Esophagus (tissue), 2 donors: ENCODE measurements at regions not wholly inside any gene's neighbourhood (a gene's known extent, or its start where the extent isn't known, plus 50 kb on each side); places are given as distances from the start of the nearest gene placed in this dataset.

Source experiments
- H3K27ac ChIP-seq, 2 donors: one replicate each; pipeline ENCODE4 v1.5.1; 2013; ENCODE audit warnings: low read depth in 2 of 2, mild to moderate bottlenecking in 2 of 2, inconsistent platforms in 1 of 2, low read length in 1 of 2, moderate library complexity in 1 of 2
- H3K27me3 ChIP-seq, 2 donors: one replicate each; pipeline ENCODE4 v1.6.1; 2013; ENCODE audit warnings: low read length in 2 of 2, control low read depth in 1 of 2, mild to moderate bottlenecking in 1 of 2; ENCODE audit not compliant: insufficient read depth in 2 of 2, control insufficient read depth in 1 of 2
- H3K36me3 ChIP-seq, 2 donors: one replicate each; pipeline ENCODE4 v1.6.1; 2013; ENCODE audit warnings: low read length in 1 of 2; ENCODE audit not compliant: control insufficient read depth in 2 of 2, insufficient read depth in 2 of 2
- H3K4me1 ChIP-seq, 2 donors: one replicate each; pipeline ENCODE4 v1.6.1; 2013; ENCODE audit warnings: low read length in 1 of 2; ENCODE audit not compliant: control insufficient read depth in 2 of 2, insufficient read depth in 2 of 2
- H3K4me3 ChIP-seq, 2 donors: one replicate each; pipeline ENCODE4 v1.5.1; 2013; ENCODE audit warnings: low read length in 2 of 2, mild to moderate bottlenecking in 2 of 2, low read depth in 1 of 2, moderate library complexity in 1 of 2
- H3K9me3 ChIP-seq, 2 donors: one replicate each; pipeline ENCODE4 v1.6.1; 2013; ENCODE audit warnings: mild to moderate bottlenecking in 2 of 2, low read depth in 1 of 2, low read length in 1 of 2, moderate library complexity in 1 of 2; ENCODE audit not compliant: control insufficient read depth in 2 of 2, insufficient read depth in 1 of 2
- WGBS, 2 donors: extraction: QIAGEN DNeasy Blood & Tissue Kit; methylation state at CpG; one replicate each; pipeline ENCODE4 v1.1.7; 2013; 5-methylcytosine and 5-hydroxymethylcytosine counted together
- donor health status: healthy with polysubstance abuse.
- donor health status: Bipolar disorder and iron deficiency.

DNA sequence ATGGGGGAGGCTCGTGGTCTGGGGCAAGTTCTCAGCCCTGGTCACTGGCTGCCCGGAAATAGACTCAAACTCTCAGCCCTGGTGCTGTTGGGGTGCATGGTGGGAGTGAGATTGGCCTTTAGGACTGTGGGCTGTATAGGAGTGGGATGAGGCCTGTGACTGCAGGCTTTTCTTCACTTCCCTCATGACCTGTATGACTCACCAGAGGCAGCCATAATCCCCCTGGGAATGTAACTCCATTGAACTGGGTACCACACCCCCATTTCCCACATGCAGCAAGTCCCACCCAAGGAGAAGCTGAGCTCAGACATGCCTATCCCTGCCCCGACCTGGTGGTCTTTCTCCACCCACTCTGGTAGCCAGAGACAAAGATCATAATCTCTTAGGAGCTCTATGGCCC, 177.7 kb upstream of the OSR1 start:
- H3K36me3 ChIP-seq = no peaks in the 10 kb centered on the region
- H3K4me3 ChIP-seq = no peak overlapping the region
- H3K9me3 ChIP-seq = no peaks in the 10 kb centered on the region
- whole genome bisulfite sequencing, 2 donors = 44 to 56% methylated on average over 3 of the region's 3 CpGs
- H3K4me1 ChIP-seq = peaks cover 0 to 3% of the 10 kb centered on the region in 2 donors
- H3K27me3 ChIP-seq = no peaks in the 10 kb centered on the region
- no peak overlapping the region for H3K27ac ChIP-seq

DNA sequence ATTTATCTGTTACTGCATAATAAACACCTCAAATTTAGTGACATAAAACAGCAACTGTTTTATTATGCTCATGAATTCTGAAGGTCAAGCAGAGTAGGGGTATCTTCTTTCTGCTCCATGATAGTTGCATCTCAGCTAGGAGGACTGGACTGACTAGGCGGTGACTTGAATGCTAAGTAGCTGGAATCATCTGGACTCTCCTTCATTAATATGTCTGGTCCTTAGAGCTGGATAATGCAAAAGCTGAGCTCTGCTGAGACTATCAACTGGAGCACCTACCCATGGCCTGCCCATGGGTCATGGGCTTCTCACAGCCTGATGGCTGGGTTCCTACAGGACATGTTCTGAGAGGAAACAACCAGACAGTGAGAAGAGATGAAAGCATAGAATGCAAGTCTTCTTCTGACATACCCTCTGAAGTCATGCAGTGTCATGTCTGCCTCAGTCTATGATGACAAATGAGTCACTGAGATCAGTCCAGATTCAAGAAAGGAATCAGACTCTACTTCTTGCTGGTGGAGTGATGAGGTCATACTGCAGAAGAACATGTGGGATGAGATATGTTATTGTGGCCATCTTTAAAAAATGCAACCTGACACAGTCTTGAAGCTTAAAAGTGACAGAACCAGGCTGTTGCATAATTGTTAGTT, 174.2 kb upstream of the OSR1 start:
- Histone ChIP-seq H3K27ac (no peak overlapping the region), H3K27me3 (no peaks in the 10 kb centered on the region), H3K9me3 (no peaks in the 10 kb centered on the region), H3K4me1 (no peaks in the 10 kb centered on the region), H3K36me3 (no peaks in the 10 kb centered on the region), H3K4me3 (no peak overlapping the region)
- 86 to 96% methylated on average over 1 of the region's 1 CpG for WGBS, 2 donors

DNA sequence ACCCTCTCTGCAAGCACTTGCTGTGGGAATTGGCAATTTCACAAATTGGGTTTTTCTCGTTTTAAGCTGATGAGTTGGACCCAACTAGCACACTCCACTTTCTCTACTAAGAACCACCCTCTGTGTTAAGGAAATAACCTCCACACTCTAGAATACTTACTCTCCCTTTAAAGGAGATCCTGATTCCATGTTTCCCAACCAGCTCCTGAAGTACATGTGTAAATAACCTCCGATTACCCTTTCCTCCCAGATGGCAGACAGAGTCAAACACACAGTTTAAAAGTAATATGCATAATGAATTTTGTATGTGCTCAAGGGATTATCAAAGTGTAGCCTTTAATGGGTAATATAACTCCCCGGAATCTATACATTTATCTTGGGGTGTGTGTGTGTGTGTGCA, 171.3 kb upstream of the OSR1 start:
- H3K27me3 ChIP-seq = no peaks in the 10 kb centered on the region
- H3K36me3 ChIP-seq = no peaks in the 10 kb centered on the region
- H3K9me3 ChIP-seq = peaks cover 0 to 2% of the 10 kb centered on the region in 2 donors
- no peak overlapping the region for H3K4me3 ChIP-seq
- no peak overlapping the region for H3K27ac ChIP-seq
- H3K4me1 ChIP-seq = no peaks in the 10 kb centered on the region
- 74 to 78% methylated on average over 3 of the region's 3 CpGs for WGBS, 2 donors

DNA sequence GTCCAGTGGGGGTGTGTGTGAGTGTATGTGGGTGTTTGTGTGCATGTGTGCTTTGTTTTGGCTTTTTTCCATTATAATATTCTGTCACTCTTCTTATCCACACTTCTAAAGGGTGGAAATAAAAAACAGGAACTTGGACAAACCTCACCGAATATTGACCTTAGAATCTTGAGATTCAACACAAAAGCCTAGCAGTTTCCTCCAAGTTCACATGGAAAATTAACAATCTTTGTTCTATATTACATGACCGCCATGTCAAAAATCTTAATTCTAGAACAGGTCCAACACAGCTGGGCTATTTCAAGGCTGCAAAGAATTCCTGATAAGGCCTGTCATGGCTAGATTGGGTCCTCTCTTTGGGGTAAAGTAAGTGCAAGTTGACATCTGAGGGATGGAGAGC, 169.3 kb upstream of the OSR1 start:
- H3K36me3 ChIP-seq = no peaks in the 10 kb centered on the region
- no peak overlapping the region for H3K27ac ChIP-seq
- H3K27me3 ChIP-seq = no peaks in the 10 kb centered on the region
- H3K9me3 ChIP-seq = peaks cover 0 to 2% of the 10 kb centered on the region in 2 donors
- no peaks in the 10 kb centered on the region for H3K4me1 ChIP-seq
- 84 to 86% methylated on average over 2 of the region's 2 CpGs for WGBS, 2 donors
- no peak overlapping the region for H3K4me3 ChIP-seq

DNA sequence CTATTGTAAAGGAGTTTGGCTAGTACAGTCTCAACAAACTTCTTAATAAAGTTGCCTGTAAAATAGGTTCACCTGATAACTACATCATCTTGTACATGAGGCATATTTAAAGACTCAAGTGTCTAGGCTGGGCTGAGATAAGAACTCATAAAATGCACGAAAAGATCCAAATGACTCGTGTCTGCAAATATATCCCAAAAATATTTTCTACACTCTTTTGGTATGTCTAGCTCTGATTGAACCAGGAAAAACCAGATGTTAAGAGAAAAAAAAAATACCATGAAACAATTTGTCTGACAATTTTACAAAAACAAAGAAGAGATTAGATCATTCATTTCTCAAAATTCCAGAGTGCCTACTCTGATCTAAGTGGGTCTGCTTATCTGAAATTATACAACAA, 166.9 kb upstream of the OSR1 start:
- Histone ChIP-seq H3K27ac (no peak overlapping the region), H3K9me3 (peaks cover 0 to 2% of the 10 kb centered on the region in 2 donors), H3K4me1 (no peaks in the 10 kb centered on the region), H3K27me3 (no peaks in the 10 kb centered on the region), H3K4me3 (no peak overlapping the region), H3K36me3 (no peaks in the 10 kb centered on the region)
- 73 to 76% methylated on average over 2 of the region's 2 CpGs for WGBS, 2 donors

DNA sequence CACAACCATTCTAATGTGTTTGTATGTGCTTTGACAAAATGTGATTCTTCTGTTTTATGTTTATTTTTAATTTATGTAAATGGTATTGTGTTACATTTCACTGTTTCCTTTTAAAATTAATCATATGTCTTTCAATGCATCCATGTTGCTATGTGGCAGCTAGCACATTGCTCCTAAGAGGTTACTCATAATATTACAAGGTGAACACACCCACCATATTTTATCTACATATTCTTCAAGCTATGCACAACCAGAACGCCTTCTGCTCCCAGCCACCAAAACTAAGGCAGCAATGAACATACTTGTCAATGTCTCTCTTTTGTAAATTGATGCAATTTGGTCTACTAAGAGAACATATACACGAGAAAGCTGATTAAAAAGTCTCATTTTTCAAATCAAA, 160.6 kb upstream of the OSR1 start:
- no peaks in the 10 kb centered on the region for H3K27me3 ChIP-seq
- no peak overlapping the region for H3K27ac ChIP-seq
- H3K9me3 ChIP-seq = no peaks in the 10 kb centered on the region
- no peak overlapping the region for H3K4me3 ChIP-seq
- no peaks in the 10 kb centered on the region for H3K36me3 ChIP-seq
- H3K4me1 ChIP-seq = no peaks in the 10 kb centered on the region
- 80 to 90% methylated on average over 2 of the region's 2 CpGs for WGBS, 2 donors

DNA sequence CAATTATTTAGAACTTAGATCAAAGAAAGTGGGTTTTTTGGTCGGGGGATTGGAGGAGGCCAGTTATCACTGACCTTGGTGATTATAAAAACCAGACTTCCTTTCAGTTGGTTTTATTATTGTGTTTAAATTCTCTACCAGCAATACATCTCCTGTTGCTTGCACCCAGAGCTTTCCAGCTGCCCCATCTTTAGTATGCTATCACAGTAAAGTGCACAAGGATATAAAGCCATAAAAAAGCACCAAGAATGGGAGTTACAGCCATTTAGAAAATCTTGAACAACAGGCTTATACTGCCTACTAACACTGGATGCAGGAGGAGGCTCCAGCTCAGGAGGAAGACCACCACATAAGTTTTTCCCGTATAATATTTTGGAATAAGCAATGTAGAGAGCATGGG, 148.7 kb upstream of the OSR1 start:
- Histone ChIP-seq H3K4me3 (no peak overlapping the region), H3K27ac (no peak overlapping the region), H3K9me3 (no peaks in the 10 kb centered on the region), H3K4me1 (no peaks in the 10 kb centered on the region), H3K27me3 (no peaks in the 10 kb centered on the region), H3K36me3 (no peaks in the 10 kb centered on the region)
- 74 to 85% methylated on average over 2 of the region's 2 CpGs for WGBS, 2 donors

DNA sequence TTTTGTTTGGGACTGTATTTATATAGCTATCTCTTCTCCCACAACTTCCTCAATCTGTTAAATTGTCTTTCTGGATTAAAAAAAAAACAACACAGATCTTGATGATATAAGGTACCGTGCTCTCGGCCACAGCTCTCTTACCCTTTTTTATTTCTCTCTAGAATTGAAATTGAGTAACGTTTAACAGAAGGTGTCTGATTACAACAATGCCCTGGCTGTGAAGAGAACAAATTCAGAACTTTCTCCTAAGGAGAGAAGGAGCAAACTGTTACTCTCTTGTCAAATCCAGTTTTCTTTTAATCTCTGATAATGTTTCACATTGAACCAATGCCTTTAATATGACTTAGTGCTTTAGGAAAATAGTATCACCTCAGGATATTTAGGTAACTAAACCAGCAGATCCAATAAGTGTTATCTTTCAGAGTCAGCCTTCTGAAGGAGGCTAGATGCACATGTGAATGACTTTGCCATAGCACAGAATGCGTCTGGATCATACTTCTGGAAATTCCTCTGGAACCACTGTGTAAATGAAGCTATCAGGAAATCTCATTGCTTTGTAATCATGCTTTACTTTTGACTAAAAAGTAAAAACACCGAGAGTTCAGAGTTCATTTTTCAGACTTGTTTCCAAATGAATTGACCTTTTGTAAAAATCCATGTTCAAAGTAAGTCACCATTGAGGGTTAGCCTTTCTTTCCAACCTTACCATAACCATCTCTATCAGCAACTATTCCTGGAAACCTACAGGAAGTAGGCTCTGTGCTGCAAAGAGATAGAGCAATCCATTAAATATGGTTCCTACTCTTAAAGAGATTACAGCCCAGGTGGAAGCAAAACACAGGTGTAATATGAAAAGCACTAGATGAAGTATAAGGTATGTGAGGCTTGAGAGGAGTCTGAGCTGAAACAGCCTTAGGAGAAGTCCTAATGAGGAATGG, 147.0 kb upstream of the OSR1 start:
- Histone ChIP-seq H3K9me3 (no peaks in the 10 kb centered on the region), H3K27ac (no peak overlapping the region), H3K4me1 (no peaks in the 10 kb centered on the region), H3K4me3 (no peak overlapping the region), H3K36me3 (no peaks in the 10 kb centered on the region), H3K27me3 (no peaks in the 10 kb centered on the region)
- 33 to 41% methylated on average over 5 of the region's 5 CpGs for WGBS, 2 donors

DNA sequence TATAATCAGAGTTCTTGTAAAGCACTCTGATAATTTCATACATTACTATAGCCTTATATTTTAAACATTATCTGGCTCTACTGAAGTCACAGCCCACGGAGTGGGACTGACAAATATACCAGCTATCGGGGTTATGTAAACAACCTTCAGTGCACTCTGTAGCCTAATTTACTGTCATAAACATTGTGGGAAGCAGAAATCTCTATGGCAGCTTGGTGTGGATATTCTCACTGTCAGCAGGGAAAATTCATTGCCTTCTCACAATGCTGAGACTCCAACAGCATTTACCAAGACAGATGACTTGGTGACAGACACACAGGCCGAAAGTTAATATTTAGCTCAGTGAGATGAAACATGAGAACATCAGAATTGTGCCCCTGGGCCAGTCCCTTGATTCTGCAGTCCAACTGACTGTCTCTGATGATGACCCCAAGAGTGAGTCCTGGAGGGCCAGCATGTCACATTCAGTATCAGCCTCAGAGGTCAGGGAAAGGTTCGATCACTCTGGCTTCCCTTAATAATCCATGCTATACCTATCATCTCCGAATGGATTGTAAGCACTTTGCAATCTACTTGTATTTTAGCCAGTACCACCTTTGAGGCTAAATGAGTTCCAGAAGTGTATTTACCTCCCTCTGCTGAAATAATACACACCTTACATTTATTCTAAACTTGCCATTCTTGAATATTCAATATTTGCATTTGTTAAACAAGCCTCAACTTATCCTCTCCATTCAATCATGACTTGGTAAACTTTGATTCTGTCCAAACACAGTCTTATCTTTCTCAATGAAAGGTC, 146.2 kb upstream of the OSR1 start:
- Histone ChIP-seq H3K9me3 (no peaks in the 10 kb centered on the region), H3K36me3 (no peaks in the 10 kb centered on the region), H3K4me3 (no peak overlapping the region), H3K4me1 (no peaks in the 10 kb centered on the region), H3K27me3 (no peaks in the 10 kb centered on the region), H3K27ac (no peak overlapping the region)
- WGBS, 2 donors = 39 to 45% methylated on average over 5 of the region's 5 CpGs
